Hepatic stellate cell (primary cell): ENCODE measurements at regions not wholly inside any gene's neighbourhood (a gene's known extent, or its start where the extent isn't known, plus 50 kb on each side); places are given as distances from the start of the nearest gene placed in this dataset.
"Not testable (repeated sequence)": the region's sequence is repeated elsewhere in the genome, so short reads cannot be mapped to it uniquely, and the experiment has no call there.

Experiments used
- DNase-seq: peaks from one replicate; pipeline ENCODE4 v3.0.0; 2011; ENCODE audit warnings: low spot score

- DNase-seq = no peak
These were observed 537.7 kb upstream of the ID2 start for GRCh38 chr2:8144131-8144631.

DNA sequence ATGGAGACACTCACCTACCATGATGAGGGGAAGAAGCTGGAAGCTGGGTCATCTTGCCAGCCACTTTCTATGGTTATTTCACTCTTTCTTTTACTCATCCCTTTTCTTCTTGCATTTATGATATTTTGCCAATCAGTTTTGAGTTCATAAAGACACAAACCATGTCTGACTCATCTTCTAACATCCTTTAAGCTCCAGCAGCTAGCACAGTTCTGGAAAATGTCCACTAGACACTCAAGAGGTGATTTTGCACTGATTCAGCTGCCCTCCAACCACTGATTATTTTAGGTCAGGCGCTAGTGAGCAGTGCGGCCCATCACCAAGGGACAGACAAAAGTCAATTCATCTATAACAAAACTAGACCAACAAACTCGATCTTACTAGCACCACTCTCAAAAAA is 537.1 kb upstream of the ID2 start:
- DNase-seq = peak; percentile 60

- not testable (repeated sequence) for DNase-seq
These were observed 536.5 kb upstream of the ID2 start for GRCh38 chr2:8145375-8145774.

DNA sequence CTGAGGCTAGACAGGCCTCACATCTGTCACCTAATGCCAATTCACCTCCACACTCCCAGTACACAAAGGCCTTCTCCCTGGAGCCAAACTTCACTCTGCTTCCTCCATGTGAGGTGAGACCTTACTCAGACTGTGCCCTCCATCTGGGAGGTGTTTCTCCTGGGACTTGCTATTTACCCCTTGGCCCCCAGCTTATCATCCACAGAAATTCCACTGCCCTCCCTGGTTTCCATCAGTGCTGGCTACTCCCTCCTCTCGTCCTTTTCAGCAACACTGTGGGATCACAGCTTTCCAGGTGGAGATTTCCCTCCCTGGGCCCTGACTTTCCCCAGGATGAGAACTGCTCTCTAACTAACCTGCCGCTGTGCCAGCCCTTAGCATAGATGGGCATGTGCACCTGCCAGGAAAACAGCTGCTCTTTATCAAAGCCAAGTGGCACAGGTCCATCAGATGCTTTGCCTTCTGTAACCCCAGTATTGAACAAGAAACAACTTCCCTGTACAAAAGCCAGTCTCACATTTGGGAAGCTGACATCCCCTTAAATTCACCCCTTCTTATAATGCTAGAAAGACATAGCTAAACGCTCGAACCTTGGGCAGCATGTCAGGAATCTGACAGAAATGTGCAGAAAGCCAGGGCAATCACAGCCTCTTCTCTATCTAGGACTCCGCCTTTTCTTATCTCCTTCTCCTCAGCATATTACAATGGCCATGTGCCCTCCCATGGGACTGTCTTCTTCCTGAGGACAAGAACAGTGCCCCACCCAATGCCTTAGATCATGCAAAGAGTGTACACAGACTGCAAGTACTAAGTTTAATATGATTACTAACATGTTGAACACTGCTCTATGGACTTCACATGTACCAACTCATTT is 535.5 kb upstream of the ID2 start:
- no peak for DNase-seq

DNA sequence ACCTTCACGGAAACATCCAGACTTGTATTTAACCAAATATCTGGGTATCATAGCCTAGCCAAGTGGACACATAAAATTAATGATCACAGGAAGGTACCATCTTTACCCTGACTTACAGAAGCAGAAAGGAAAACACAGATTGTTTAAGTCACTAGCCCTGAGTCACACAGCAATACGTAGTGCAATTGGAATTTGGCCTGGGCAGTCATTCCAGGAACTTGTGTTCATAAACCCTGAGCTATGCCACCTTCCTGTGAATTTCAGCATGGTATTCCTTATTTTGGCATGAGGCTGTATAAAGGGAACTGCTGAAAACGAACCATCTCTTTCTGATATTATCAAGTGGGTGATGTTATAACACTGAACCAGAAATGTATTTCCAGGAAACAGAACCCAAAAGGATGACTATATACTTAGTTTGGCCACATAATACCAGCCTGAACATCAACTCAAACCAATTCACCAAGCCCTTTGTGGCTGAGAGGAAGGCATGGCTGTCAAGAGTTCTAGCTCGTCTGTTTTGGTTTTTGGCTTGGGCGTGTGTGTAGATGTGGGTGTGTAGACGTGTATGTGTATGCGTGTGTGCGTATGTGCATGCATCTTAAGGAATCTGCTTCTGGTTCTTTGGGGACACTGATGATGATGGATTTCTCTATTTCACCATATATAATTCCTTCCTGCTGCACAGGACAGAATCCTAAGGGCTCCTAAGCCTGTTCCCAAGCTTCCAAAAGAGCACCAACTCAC is 533.4 kb upstream of the ID2 start:
- peak; percentile 57 for DNase-seq

- DNase-seq = no peak
These were observed 532.9 kb upstream of the ID2 start for GRCh38 chr2:8149007-8149405.

- peak; percentile 29 for DNase-seq
These were observed 531.8 kb upstream of the ID2 start for GRCh38 chr2:8149985-8150539.

GRCh38 chr2:8151888-8152287 is 530.0 kb upstream of the ID2 start:
- no peak for DNase-seq

- DNase-seq = no peak
These were observed 529.2 kb upstream of the ID2 start for GRCh38 chr2:8152392-8153257.

- no peak for DNase-seq
These were observed 528.6 kb upstream of the ID2 start for GRCh38 chr2:8153258-8153718.

- DNase-seq = no peak
These were observed 527.6 kb upstream of the ID2 start for GRCh38 chr2:8154270-8154669.

DNA sequence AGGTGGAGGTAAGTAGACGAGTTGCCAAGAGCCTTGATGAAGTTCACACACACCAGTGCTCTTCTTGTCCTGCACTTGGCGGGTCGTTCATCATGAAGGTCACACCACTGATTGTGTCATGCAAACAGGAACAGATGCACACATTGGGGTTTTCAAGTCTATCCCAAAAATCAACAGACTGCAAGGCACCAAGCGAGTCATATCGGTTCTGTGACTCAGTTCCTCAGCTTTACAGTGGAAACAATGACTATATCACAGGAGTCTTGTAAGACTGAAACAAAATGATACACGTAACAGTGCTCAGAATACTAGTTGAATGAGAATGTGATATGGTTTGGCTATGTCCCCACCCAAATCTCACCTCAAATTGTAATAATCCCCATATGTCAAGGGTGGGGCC is 526.9 kb upstream of the ID2 start:
- DNase-seq = no peak

DNA sequence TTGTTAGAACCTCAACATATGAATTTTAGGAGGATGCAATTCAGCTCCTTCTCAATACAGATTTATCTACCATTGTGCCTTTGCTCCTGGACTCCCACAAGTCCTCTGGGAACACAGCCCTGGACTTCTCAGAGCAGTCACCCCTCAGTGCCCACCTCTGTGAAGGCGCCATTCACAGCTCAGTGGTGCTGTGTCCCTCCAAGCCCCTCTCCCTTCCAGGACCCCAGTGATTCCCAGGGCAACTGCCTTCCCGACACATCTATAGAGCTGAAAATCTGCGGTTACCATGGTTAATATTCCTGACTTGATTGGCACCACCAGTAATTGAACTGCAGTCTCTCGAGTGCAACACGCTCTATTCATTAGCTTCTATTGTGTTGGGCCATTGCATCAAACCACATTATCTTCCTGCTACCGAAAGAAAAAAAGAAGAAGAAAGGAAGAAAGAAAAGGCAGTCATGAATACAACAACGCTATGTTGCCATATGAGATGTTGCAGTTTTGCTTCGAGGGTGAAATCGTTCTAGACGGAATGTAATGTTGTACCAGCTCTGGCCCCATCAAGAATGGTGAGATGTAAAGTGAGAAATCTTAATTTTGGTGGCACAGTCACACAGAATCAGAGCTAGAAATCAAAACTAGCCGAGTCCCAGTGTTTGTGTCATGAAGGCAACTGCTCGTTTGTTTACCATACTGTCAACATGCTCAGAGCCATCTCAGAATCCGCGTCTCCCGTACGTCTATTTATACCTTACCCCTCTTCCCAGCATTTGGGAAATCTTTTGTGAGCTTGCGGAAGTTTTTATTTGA is 524.0 kb upstream of the ID2 start:
- no peak for DNase-seq

GRCh38 chr2:8158711-8159110 is 523.1 kb upstream of the ID2 start:
- no peak for DNase-seq

- no peak for DNase-seq
These were observed 522.5 kb upstream of the ID2 start for GRCh38 chr2:8159211-8159965.

DNA sequence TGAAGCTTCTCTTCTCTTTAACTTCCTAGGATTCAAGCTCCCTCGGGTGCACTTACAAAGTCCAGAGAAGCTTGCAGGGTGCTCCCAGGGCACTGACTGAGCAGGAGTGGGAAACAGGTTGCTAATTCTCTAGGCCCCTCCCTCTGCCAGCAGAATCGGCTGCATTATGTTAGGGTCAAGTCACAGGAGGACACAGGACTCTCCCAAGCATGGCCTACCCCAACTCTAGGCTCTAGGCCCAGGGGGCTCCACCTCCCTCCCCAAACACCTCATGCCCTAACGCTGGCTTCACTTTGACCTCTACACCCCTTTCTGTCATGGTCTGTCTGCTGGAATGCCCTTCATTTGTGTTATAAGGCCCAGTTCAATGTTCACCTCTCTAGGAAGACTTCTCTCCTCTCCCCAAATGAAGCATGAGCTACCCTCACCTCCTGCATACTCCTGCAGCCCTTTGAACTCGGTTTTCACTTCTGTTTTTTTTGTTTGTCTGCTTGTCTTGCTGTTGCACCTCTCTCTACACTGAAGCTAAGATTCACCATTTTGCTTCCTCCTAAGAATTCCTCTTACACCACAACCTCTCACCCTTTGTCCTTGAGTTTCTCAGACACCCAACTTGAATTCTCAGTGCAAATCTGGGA is 521.8 kb upstream of the ID2 start:
- no peak for DNase-seq

DNA sequence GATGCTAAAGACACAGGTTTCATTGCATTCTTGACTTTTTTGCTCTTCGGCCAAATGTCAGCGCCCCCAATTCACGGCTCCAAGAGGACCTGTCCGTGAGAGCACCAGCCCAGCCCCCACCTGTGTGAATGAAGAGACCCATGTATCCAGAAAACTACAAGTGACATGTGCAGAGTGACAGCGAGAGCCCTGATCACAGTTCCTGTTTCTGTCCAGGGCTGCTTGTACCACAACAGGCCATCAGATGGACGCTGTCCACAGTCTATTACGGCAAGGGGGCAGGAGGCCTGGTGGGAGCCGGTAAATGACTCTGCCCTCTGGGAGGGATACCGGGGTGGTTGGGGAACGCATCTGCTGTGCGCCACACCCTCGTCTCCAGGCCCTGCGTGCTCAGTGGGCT is 520.9 kb upstream of the ID2 start:
- no peak for DNase-seq

GRCh38 chr2:8162552-8162951 is 519.3 kb upstream of the ID2 start:
- no peak for DNase-seq

- DNase-seq = no peak
These were observed 516.3 kb upstream of the ID2 start for GRCh38 chr2:8165550-8165949.
